Endothelial cell of umbilical vein (primary cell): ENCODE measurements at regions not wholly inside any gene's neighbourhood (a gene's known extent, or its start where the extent isn't known, plus 50 kb on each side); places are given as distances from the start of the nearest gene placed in this dataset.

ENCODE experiments used
- BruUV-seq: library from RNA; stranded (reverse); fragments of 400-500 nt; replicated peaks from 2 replicates; lab custom pipeline; 2021; lab: Mats Ljungman, UMichigan
- CTCF ChIA-PET: fragments of 300-600, 350-600 bp; sonication (Branson Sonifier 250); formaldehyde crosslinking; loops from one replicate; lab custom pipeline; 2021; ENCODE audit warnings: antibody characterized with exemption, inconsistent platforms; lab: Charles Lee
- POLR2A ChIA-PET: fragments of 300-600, 350-600 bp; sonication (Branson Sonifier 250); formaldehyde crosslinking; loops from one replicate; lab custom pipeline; 2021; ENCODE audit warnings: antibody characterized with exemption, inconsistent platforms; lab: Charles Lee
- DNase-seq: peaks from one replicate; pipeline ENCODE4 v3.0.0-alpha.2; 2011; ENCODE audit warnings: low read depth, low spot score
- FAIRE-seq: peaks from 2 replicates; lab custom pipeline; 2011; peaks lifted over from hg19 to GRCh38; lab: Jason Lieb, UNC
- H2AFZ ChIP-seq: 2 replicates; pipeline ENCODE4 v1.6.0; 2012; ENCODE audit warnings: low read depth, low read length, control low read depth, inconsistent platforms
- H3K27ac ChIP-seq: 2 replicates; pipeline ENCODE4 v1.5.1; 2011; ENCODE audit warnings: low read depth, mild to moderate bottlenecking, control low read depth, low read length, moderate library complexity; ENCODE audit not compliant: insufficient read depth
- H3K27me3 ChIP-seq, 2 experiments: 2 replicates each; pipeline versions ENCODE4 v1.6.0 to v1.6.1; 2011; ENCODE audit warnings: low read length in 2 of 2, mixed read lengths in 1 of 2; ENCODE audit not compliant: control insufficient read depth in 2 of 2, insufficient read depth in 2 of 2
- H3K36me3 ChIP-seq, 2 experiments: 2 replicates in 1 of 2; 3 replicates in 1 of 2; pipeline ENCODE4 v1.5.1; 2011; ENCODE audit warnings: low read length in 2 of 2, mild to moderate bottlenecking in 1 of 2, moderate library complexity in 1 of 2; ENCODE audit not compliant: control insufficient read depth in 2 of 2, insufficient read depth in 2 of 2; ENCODE audit errors: extremely low read depth in 1 of 2
- H3K4me1 ChIP-seq: 3 replicates; pipeline ENCODE4 v1.5.1; 2011; ENCODE audit warnings: mild to moderate bottlenecking, low read length; ENCODE audit not compliant: control insufficient read depth, insufficient read depth; ENCODE audit errors: extremely low read depth
- H3K4me2 ChIP-seq: 2 replicates; pipeline ENCODE4 v1.6.1; 2011; ENCODE audit warnings: low read length, control low read depth, mixed read lengths; ENCODE audit not compliant: insufficient read depth
- H3K4me3 ChIP-seq, 3 experiments: fragments of 200-600 bp in 1 of 3; sonication (generic), shearing (Covaris generic) in 1 of 3; replicated peaks in 1 of 3; 2 replicates each; pipeline ENCODE4 v1.5.1; 2011 to 2016; ENCODE audit warnings: control low read depth in 3 of 3, low read length in 3 of 3, mild to moderate bottlenecking in 2 of 3, inconsistent platforms in 1 of 3, low read depth in 1 of 3, moderate library complexity in 1 of 3; ENCODE audit not compliant: insufficient read depth in 1 of 3
- H3K79me2 ChIP-seq: 2 replicates; pipeline ENCODE4 v1.6.0; 2012; ENCODE audit warnings: low read length, inconsistent platforms; ENCODE audit not compliant: control insufficient read depth, insufficient read depth
- H3K9ac ChIP-seq: replicated peaks from 2 replicates; pipeline ENCODE3; 2011; ENCODE audit warnings: low read length, control low read depth; ENCODE audit not compliant: insufficient read depth; ENCODE audit errors: extremely low read depth
- H3K9me1 ChIP-seq: replicated peaks from 3 replicates; pipeline ENCODE4 v1.6.0; 2011; ENCODE audit warnings: mild to moderate bottlenecking, low read length; ENCODE audit not compliant: control insufficient read depth, insufficient read depth; ENCODE audit errors: extremely low read depth
- H3K9me3 ChIP-seq: replicated peaks from 2 replicates; pipeline ENCODE4 v1.5.1; 2012; ENCODE audit warnings: low read length, inconsistent platforms; ENCODE audit not compliant: control insufficient read depth, insufficient read depth
- H4K20me1 ChIP-seq: replicated peaks from 2 replicates; pipeline ENCODE3; 2011; ENCODE audit warnings: mild to moderate bottlenecking, low read length; ENCODE audit not compliant: control insufficient read depth, insufficient read depth; ENCODE audit errors: extremely low read depth
- EZH2 ChIP-seq: IDR thresholded peaks from 2 replicates; pipeline ENCODE4 v1.6.1; 2012; ENCODE audit warnings: borderline replicate concordance, low read depth, mild to moderate bottlenecking, moderate library complexity, low read length, inconsistent platforms; ENCODE audit not compliant: severe bottlenecking
- FOS ChIP-seq: IDR thresholded peaks from 2 replicates; pipeline ENCODE4 v1.6.1; 2011; ENCODE audit warnings: mild to moderate bottlenecking, low read length, moderate library complexity, borderline replicate concordance; ENCODE audit not compliant: insufficient read depth
- GATA2 ChIP-seq: IDR thresholded peaks from 2 replicates; pipeline ENCODE4 v1.7.0; 2011; ENCODE audit warnings: low read depth, mild to moderate bottlenecking, moderate library complexity, mixed read lengths, low read length; ENCODE audit not compliant: insufficient read length, insufficient read depth
- JUN ChIP-seq: IDR thresholded peaks from 2 replicates; pipeline ENCODE4 v1.6.1; 2011; ENCODE audit warnings: borderline replicate concordance, low read depth; ENCODE audit not compliant: insufficient read length, insufficient read depth
- MYC ChIP-seq: IDR thresholded peaks from one replicate; pipeline ENCODE4 v1.6.1; 2011; ENCODE audit warnings: mild to moderate bottlenecking, low read depth, low read length
- POLR2A ChIP-seq: IDR thresholded peaks from 2 replicates; pipeline ENCODE4 v1.6.1; 2012; ENCODE audit warnings: low read depth, mild to moderate bottlenecking, control low read depth, low read length
- POLR2AphosphoS5 ChIP-seq: IDR thresholded peaks from 2 replicates; pipeline ENCODE4 v1.6.1; 2012; ENCODE audit warnings: low read depth, mild to moderate bottlenecking, control low read depth, low read length, moderate library complexity; ENCODE audit not compliant: insufficient read depth
- dilution Hi-C: fragments of 300-500 bp; cut with MboI; formaldehyde crosslinking; loops from one replicate; pipeline ENCODE4 v1.15.0; 2019; ENCODE audit warnings: low sequenced_read_pairs; ENCODE audit not compliant: extremely low pct_ligation_motif_present
- intact Hi-C: fragments of 100-400 bp; cut with micrococcal nuclease; formaldehyde crosslinking; loops from one replicate; pipeline ENCODE4 v1.10.0; 2022
- TF ChIP-seq, protein P1 (sequence below): IDR thresholded peaks from 2 replicates; pipeline ENCODE4 v1.6.1; 2011; ENCODE audit not compliant: insufficient read depth, insufficient read length
- TF ChIP-seq, protein P2 (sequence below), 2 donors: IDR thresholded peaks; 1 replicate in 1 of 2; 2 replicates in 1 of 2; pipeline ENCODE4 v1.5.1; 2011; ENCODE audit warnings: low read length in 2 of 2, mild to moderate bottlenecking in 2 of 2, moderate library complexity in 2 of 2, control low read depth in 1 of 2, inconsistent platforms in 1 of 2, low read depth in 1 of 2; ENCODE audit not compliant: insufficient read depth in 1 of 2; ENCODE audit errors: extremely low read depth in 1 of 2

DNA sequence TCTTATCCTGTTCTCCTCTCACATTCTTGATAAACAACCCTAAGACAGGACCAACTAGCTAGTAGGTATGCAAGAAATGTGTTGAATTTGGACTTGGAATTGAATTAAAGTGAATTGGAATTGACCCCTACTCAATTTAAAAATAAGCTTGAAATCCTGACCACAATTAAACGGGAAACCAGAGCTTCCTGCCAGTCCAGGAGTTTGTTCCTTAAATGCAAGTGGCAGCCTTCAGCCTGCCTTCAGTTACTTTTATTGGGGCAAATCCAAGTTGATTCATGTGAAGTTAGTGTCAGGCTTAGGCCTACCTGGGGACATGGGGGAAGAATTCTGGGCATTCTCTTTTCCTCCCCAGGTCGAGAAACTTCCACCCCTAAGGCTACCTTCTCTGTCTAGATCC, 457.6 kb downstream of the BCL11A start:
- no TSS peak for BruUV-seq
- CTCF ChIA-PET: no interaction called here

More for the DNA sequence above, 457.6 kb downstream of the BCL11A start:
- H3K27me3 ChIP-seq: no peaks in the 10 kb centered on the region
- TF ChIP-seq, protein P1, sequence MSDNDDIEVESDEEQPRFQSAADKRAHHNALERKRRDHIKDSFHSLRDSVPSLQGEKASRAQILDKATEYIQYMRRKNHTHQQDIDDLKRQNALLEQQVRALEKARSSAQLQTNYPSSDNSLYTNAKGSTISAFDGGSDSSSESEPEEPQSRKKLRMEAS: no peak
- TF ChIP-seq, protein P2, sequence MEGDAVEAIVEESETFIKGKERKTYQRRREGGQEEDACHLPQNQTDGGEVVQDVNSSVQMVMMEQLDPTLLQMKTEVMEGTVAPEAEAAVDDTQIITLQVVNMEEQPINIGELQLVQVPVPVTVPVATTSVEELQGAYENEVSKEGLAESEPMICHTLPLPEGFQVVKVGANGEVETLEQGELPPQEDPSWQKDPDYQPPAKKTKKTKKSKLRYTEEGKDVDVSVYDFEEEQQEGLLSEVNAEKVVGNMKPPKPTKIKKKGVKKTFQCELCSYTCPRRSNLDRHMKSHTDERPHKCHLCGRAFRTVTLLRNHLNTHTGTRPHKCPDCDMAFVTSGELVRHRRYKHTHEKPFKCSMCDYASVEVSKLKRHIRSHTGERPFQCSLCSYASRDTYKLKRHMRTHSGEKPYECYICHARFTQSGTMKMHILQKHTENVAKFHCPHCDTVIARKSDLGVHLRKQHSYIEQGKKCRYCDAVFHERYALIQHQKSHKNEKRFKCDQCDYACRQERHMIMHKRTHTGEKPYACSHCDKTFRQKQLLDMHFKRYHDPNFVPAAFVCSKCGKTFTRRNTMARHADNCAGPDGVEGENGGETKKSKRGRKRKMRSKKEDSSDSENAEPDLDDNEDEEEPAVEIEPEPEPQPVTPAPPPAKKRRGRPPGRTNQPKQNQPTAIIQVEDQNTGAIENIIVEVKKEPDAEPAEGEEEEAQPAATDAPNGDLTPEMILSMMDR (IDR thresholded peaks at IDR 0.05; ENCODE audit: extremely low read depth in 1 of 2, insufficient read depth in 1 of 2, low read depth in 1 of 2, low read length in 2 of 2): no peak
- TF ChIP-seq MYC (no peak), POLR2A (no peak), POLR2AphosphoS5 (no peak), GATA2 (no peak), FOS (no peak), JUN (no peak), EZH2 (no peak)
- dilution Hi-C loops (no loop called here), intact Hi-C loops (no loop called here)
- no peaks in the 10 kb centered on the region for H3K79me2 ChIP-seq
- no peak overlapping the region for H3K9ac ChIP-seq
- H3K9me1 ChIP-seq: no peaks in the 10 kb centered on the region
- H2AFZ ChIP-seq: no peak overlapping the region
- H4K20me1 ChIP-seq: no peaks in the 10 kb centered on the region
- no peak overlapping the region for H3K27ac ChIP-seq
- H3K4me3 ChIP-seq: no peak overlapping the region
- peaks cover 2% of the 10 kb centered on the region for H3K9me3 ChIP-seq
- no peaks in the 10 kb centered on the region for H3K4me1 ChIP-seq
- FAIRE-seq (no peak), DNase-seq (no peak)
- H3K36me3 ChIP-seq: no peaks in the 10 kb centered on the region
- POLR2A ChIA-PET: no interaction called here
- H3K4me2 ChIP-seq: no peak overlapping the region
